ENCODE measurements at regions not wholly inside any gene's neighbourhood (a gene's known extent, or its start where the extent isn't known, plus 50 kb on each side); places are given as distances from the start of the nearest gene placed in this dataset.

DNA sequence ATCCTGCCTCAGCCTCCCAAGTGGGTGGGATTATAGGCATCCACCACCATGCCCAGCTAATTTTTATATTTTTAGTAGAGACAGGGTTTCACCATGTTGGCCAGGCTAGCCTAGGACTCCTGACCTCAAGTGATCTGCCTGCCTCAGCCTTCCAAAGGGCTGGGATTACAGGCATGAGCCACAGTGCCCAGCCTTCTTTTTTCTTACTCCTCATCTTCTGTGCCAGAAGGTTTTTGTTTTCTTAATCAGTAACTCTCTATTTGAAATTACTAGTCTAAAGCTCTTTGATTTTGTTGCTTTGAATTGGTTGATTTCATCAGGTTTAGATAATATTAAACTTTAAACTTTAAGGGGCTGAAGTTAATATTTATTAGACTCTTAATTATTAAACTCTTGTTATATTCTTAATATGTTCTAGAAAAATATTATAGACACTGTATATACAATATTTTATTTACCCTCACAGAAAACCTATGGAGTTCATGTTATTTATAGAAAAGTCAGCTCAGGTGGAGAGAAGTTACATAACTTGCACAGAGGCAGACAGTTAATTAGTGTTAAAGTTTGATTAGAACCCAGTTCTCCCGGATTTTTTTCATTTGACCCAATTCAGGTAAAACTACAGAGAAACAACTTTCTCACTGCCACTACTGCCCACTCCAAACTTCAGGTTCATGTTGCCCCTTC, 177.4 kb upstream of the SGK1 start:
- no peak for DNase-seq (ENCODE audit: low read depth in 2 of 2)

DNA sequence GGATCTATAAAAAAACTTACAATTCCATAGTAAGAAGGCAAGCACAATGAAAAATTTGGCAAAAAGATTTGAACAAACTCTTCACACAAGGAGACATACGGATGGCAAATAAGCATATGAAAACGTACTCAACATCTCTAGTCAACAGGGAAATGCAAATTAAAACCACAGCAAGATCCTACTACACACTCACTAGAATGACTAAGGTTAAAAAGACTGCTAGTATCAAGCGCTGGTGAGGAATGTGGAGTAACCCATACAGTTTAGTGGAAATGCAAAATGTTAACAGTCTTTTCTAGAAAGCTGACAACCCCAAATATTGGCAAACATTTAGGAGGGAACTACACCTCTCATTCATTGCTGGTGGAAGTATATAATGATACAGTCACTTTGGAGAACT, 175.9 kb upstream of the SGK1 start:
- no peak for DNase-seq (ENCODE audit: low read depth in 2 of 2)

DNA sequence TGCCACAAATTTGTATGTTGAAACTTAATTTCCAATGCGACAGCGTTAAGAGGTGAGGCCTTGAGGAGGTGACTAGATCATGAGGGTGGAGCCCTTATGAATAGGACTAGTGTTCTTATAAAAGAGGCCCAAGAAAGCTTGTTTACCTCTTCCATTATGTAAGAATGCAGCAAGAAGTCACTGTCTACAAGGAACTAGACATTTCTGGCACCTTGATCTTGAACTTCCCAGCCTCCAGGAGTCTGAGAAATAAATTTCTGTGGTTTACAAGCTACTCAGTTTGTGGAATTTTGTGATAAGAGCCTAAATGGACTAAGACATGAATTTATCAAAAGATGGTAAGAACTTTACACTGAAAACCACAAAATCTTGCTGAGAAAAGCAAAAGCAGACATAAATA, 173.6 kb upstream of the SGK1 start:
- no peak for DNase-seq (ENCODE audit: low read depth in 2 of 2)

DNA sequence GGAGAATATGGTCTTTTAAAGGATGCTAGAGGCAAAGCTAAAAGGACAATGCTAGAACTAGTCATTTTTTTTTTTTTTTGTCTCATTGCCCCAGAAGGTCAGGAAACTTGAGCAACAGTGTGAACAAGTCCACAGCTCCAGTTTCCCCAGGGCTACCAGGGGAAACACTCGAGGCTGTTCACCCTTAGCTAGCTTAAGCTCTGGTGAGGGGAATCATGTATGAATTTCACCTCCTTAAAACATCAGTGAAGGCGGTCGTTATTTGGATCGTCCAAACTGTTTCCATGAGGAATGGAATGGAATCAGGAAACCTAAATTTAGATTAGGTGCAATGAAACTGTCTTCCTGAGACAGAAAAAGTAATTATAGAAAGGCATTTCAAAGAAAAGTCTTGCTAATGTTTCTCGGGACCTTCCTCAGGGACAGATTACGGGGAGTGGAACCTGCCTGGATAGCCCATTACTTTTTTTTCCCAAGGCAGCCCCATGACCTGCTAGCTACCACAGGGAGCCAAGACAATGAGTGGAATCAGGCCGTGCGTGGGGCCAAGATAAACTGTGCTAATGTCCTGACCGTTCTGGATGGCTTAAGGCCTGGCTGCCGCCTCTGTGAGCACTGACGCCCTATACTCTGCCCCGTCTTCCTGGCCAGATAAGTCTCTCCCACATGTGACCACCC, 164.8 kb upstream of the SGK1 start:
- no peak for DNase-seq (ENCODE audit: low read depth in 2 of 2)

DNA sequence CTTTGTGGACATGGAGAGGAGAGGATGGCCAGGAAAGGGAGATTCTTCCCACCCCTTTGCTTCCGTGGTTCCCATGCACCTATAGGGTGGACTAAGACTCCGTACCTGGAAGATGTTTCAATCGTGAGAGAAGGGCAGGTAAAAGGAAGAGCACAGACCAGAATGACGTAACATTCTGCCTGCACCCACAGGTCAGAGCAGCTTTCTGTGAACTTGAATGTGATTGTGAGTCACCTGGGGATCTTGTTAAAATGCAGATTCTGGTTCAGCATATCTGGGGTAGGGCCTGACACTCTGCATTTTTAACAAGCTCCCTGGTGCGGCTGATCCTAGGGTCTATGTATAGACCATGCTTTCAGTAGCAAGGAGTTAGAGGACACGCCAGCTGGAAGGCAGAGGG, 164.1 kb upstream of the SGK1 start:
- DNase-seq (ENCODE audit: low read depth in 2 of 2), result no peak

DNA sequence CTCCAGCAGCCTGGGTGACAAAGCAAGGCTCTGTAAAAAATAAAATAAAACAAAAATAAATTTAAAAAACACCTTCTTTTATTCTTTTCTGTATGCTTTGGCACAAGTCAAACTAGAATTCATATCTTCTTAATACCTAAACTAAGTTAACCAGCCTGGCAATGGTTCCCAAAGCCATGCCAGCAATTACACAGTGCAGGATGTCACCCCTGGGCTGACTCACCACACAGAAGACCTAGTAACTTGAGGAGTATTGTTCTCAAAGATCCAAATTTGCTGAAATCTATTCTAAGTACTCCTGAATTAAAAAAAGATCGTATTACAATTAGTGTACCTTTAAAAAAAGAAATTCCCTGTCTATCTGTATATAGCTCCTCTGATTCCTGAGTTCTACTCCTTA, 162.7 kb upstream of the SGK1 start:
- DNase-seq (ENCODE audit: low read depth in 2 of 2), result no peak

DNA sequence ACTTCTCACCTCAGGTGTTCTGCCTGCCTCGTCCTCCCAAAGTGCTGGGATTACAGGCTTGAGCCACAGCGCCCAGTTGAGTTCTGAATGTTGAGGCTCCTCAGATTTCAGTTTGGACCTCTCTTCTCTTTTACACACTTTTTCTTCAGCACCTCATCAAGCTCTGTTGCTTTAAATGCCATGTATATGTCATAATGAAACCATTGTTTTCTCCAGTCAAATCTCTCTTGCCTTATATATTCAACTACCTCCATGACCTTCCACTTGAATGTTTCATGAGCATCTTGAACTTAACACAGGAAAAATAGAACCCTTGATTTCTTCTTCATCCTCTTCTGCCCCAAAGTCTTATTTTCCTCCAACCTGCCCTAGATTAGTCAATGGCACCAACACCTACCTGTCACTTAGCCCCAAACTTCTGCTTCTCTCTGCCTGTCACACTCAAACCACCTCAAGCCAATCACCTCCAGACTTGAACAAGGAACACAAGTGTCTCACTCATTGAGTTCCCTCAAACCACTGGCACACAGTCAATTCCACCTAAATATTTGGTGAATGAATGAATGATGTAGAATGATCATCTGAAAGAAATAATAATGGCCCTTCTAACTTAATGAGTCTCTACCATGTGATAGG, 161.0 kb upstream of the SGK1 start:
- no peak for DNase-seq (ENCODE audit: low read depth in 2 of 2)

DNA sequence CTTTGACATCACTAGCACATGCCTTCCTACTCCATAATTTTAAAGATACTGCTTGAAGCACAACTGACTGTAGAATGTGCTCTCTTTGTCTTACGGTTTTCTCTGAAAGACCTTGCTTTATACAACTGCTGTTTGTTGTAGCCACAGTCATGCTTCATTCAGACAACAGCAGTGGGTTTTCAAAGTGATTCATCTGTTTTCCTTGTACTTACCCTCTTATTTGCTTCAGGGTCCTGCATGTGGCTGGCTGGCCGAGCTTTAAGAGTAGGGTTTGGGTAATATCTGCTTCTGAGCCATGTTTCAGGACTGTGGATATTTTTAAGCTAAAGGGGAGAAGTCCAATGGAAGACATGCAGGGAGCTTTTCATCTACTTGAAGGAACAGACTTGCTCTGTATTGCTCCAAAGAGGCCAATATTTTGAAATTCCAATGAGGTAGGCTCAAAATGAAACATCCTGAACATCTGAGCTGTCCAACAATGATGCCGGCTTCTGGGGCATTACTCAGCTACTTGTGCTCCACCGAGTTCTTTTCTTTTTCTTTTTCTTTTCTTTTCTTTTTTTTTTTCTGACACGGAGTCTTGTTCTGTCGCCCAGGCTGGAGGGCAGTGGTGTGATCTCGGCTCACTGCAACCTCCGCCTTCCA, 160.2 kb upstream of the SGK1 start:
- no peak for DNase-seq (ENCODE audit: low read depth in 2 of 2)

DNA sequence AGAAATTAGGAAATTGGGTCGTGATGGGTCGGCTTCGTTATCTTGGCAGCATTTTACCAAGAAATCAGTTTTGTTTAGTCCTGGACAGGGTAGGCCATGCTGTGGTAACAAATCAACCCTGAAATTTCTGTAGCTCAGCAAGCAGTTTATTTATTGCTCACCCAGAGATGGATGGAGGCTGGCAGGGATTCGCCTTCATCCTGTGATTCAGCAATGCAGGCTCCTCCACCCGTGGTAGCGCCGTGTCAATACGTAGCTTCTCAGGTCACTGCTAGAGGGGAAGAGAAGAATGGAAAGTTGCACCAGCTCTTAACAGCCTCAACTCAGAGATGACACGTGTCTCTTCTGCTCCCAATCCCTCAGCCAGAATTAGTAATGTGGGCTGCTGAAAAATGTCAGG, 157.0 kb upstream of the SGK1 start:
- DNase-seq (ENCODE audit: low read depth in 2 of 2), result no peak

DNA sequence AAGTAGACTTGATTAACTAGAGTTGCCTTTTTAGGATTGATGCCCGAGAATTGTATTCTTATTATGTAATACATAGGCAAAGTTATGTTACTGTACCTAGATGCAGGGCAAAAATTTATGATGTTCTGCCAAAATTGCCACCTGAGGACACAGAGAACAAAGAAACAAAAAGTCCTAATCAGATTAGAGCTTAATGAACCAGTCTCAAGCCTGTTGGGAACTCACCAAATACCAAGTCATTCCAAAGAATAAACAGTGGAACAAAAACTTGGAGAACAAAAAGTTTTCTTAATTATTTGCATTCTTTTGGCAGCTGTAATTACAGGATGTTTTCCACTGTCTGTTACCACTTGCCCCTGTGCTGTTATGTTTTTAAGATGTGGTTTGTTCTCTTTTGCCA, 154.7 kb upstream of the SGK1 start:
- DNase-seq (ENCODE audit: low read depth in 2 of 2), result no peak

DNA sequence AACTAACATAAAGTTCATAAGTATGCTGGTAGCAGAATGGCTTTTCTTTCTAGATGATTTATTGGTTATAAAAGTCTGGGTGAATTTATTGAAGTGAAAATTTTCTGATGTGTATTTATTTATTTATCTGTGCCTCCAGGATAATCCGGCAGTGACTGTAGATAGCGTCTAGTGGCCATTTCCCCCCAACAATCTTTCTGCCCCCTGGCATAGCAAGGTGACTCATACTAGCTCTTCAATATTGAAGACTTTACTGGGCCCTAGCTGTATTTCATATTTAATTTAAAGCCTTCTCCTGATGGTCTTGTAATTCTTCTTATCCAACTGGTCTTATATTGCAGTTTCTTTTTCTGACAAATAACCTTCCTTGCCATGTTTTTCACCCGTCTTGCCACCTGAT, 154.1 kb upstream of the SGK1 start:
- DNase-seq (ENCODE audit: low read depth in 2 of 2), result no peak

DNA sequence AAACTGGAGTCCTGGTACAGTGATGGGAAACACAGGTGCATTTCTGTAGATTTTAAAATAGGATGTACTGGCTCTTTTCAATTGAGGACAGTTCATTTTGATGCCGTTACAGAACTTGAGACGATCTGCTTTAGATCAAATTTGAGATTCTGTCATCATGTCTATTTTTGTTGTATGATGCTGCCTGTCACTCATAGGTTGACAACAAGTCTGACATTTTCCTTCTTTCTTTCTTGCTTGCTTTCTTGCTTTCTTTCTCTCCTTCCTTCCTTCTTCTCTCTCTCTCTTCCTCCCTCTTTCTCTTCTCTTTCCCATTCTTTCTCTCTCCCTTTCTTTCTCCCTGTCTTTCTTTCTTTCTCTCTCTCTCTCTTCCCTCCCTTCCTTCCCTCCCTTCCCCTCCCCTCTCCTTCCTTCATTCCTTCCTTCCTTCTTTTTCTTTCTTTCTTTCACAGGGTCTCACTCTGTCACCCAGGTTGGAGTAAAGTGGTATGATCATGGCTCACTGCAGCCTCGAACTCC, 152.6 kb upstream of the SGK1 start:
- DNase-seq (ENCODE audit: low read depth in 2 of 2), result no peak

DNA sequence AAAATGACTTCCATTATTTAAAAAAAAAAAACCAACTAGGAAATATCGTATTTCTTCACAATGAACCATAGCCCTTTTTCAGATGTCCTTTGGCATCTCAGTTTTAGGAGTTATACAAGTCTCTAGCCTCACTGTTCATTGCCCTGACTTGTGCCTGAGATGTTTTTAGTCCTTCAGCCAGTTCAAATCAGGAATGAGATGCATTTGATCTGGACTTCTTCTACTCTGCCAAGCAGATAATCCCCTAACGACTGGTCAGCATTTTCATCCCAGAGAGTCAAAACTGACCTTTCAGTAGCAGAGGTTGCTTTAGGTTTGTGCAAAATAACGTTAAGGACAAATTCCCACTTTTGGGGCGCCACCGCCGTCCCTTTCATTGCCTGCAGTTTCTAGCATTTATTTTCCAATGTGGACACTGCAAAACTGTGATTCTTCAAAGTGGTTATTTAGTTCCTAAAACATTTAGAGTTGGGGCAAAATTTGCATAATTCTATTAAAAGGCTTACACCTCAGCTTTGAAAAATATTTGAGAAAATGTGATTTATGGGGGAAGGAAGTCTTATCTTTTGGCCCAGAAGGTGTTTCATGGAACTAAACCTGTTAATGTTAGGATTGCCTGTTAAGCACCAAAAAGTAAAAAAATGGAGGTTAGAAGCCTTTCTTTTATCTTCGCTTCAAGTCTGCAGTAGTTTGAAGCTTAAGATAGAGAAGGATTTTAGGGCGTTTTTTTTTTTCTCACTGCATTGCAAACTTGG, 152.0 kb upstream of the SGK1 start:
- no peak for DNase-seq (ENCODE audit: low read depth in 2 of 2)

DNA sequence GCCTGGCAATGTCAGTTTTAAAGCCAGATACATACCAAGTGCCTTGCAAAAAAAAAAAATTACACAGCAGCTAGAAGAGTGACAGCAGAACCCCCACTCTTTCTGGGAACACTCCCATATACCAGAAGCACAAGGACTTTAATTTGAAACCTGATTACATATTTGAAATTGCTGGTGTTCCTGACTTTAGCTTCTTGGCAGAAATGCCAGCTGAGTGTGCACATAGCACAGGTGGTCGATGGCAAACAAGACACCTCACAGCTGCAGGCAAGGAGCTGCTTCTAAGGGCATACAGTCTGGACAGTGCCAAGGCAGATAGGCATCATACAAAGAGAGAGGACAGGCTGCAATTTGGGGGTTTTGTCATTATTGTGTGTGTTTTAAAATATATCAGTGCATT, 150.7 kb upstream of the SGK1 start:
- no peak for DNase-seq (ENCODE audit: low read depth in 2 of 2)

DNA sequence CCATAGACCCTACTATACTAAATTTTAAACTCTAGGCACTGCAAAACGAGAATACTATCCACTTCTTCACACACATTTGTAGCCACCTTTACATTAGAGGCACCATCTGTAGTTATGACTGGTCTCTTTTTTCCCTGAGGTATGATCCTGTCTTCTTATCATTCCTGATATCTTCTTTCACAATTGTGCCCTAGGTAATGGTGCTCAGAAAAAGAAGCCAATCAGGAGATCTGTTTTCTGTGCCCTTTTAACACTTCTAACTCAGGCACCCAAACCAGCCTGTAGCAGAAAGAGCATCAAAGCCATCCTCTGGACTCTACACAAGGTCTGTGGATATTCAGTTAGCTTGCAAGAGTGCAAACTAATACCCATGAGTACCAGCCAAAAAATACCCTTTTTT, 149.7 kb upstream of the SGK1 start:
- no peak for DNase-seq (ENCODE audit: low read depth in 2 of 2)

DNA sequence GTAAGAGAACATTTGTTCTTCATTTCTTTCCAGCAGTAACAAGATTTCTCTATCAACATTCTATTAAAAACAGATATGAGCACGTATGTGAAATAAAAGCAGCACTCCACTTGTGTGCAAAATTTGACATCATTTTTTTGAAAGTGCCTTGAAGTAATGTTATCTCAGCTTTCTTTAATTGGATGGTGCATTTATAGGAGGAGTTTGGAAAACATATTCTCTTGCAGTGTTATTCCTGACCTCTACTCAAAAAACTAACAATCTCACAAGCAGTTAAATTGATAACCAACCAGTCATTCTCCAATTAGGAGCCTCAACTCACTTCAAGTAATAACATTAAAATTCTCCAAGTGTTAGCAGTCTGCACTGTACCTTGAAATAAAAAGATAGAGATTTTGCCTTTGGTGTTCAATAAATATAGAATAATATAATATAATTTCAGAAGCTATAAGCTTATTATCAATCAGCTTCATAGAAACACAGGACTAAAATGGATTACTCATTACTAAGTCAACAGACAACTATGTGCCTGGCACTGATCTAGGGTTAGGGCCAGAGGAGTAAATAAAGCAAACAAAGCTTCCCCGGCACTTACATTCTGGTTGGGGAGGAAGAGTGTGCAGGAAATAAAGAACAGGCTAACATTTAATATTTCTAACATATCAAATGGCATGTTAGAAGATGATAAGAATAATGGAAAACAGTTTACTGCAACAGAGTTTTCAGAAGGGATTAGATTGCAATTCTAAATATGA, 149.0 kb upstream of the SGK1 start:
- DNase-seq (ENCODE audit: low read depth in 2 of 2), result no peak

DNA sequence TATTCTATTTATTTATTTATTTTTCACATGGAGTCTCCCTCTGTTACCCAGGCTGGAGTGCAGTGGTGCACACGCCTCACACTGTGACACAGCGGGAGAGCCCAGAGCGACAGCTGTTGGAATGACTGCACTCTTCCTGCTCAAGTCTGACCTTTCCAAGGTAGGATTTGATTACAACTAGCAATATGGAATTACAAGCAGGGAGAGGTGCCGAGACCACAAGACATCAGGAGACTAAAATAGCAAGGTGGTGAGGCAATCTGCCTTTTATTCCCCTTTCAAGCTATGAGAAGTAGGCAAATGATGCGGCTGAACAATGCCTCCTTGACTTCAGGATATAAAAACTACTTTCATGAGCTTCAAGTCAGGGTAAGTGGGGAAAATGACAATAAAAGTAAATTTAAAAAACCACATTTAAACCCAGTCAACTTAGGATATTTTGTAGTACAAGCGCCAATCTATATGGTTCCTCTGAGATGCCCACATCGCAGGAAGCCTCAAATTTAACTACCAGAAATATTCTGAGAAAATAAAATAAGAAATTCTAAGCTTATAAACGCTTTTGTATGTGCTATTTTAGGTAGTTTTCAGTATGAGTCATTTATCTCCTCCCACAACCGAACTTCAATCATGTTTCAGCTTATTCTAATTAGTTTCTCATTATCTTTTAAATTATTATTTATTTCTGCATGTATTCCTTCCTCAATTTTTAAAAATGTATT, 146.9 kb upstream of the SGK1 start:
- no peak for DNase-seq (ENCODE audit: low read depth in 2 of 2)

DNA sequence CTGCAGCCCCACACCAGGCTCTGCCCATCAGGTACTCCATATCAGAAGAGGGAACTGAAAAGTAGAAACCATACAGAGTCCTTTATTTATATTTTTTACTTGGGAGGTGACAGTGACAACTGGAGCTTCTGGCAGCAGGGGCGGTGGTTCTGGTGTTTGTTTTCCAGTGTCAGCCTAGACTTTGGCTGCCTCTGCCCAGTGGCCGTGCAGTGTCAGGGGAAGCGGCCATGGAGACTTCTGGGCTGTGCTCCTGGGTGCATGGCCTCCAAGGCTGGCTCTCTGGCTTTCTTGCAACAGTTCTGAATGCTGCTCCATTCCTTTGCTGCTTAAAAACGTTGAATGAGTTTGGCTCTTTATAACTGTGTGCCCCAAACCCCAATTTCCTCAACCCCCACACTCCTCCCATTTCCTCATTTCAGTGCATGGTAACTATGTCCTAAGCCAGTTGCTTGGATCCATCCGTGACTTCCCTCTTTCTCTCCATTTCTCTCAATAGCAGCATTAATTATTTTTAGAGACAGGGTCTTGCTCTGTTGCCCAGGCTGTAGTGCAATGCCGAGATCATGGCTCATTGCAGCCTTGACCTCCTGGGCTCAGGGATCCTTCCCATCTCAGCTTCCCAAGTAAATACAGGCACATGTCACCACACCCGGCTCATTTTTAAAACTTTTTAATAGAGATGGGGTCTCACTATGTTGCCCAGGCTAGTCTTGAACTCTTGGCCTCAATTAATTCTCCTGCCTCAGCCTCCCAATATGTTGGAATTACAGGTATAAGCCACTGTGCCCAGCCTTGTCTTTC, 141.1 kb upstream of the SGK1 start:
- no peak for DNase-seq (ENCODE audit: low read depth in 2 of 2)

DNA sequence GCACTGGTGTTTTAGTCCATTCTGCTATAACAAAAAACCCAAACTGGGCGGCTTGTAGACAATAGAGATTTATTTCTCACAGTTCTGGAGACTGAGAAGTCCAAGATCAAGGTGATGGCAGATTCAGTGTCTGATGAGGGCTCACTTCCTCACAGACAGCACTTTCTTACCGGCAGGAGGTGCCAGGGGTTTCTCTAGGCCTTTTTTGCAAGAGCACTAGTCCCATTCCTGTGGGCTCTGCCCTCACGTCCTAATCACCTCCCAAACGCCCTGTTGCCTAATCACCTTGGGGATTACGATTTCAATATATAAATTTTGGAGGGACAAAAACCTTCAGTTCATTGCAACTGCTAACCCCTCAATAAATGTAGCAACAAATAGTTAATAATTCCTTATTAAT, 140.0 kb upstream of the SGK1 start:
- DNase-seq (ENCODE audit: low read depth in 2 of 2), result no peak

DNA sequence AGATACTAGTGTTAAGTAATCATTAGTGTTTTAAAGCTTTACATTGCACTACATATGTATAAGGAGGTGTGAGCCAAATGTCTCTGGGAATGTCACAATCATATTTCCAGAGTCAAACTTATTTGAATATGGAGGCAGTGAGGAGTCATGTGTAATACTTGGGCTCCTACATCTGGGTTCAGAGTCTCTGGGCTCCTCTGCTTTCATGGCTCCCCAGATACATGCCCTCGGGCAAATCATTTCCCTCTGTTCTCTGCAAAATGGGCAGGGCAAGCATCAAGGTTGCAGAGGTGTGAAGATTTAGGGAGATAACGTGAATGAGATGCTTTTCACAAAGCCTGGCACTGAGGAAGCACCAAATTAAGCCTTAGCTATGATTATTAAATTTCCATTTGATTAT, 138.3 kb upstream of the SGK1 start:
- DNase-seq (ENCODE audit: low read depth in 2 of 2), result no peak

All from stimulated activated CD4-positive, alpha-beta T cell treated with anti-CD3 and anti-CD28 coated beads, Interleukin-1b, Interleukin-23, amount 100 ng/mL, for 4 hours (primary cell).